ENCODE measurements at regions not wholly inside any gene's neighbourhood (a gene's known extent, or its start where the extent isn't known, plus 50 kb on each side); places are given as distances from the start of the nearest gene placed in this dataset.

- CTCF ChIA-PET: no interaction called here
- no TSS peak for BruUV-seq (replicated peaks)
Measured at GRCh38 chr7:30224511-30225062, 59.8 kb upstream of the ZNRF2 start.

GRCh38 chr7:30225863-30226613 lies 58.4 kb upstream of the ZNRF2 start:
- H3K9me3 Mint-ChIP-seq (ENCODE audit: unreplicated experiment): no peaks in the 10 kb centered on the region
- no peak for TF ChIP-seq CTCF (IDR thresholded peaks at IDR 0.05; ENCODE audit: insufficient read depth in 1 of 2, low read depth in 1 of 2, low read length in 1 of 2, severe bottlenecking in 1 of 2, unreplicated experiment in 1 of 2)
- H3K27me3 Mint-ChIP-seq (ENCODE audit: insufficient read depth, unreplicated experiment): peaks cover 3% of the 10 kb centered on the region
- Histone ChIP-seq H3K9me3 (no peaks in the 10 kb centered on the region), H3K4me1 (0 out of 2 replicates have a peak, but pooled peaks cover 5% of the 10 kb centered on the region), H3K36me3 (ENCODE audit: control insufficient read depth, insufficient read depth, low read length) (no peaks in the 10 kb centered on the region), H3K4me3 (ENCODE audit: low read depth, low read length) (no peak overlapping the region), H3K27me3 (replicated peaks; ENCODE audit: control insufficient read depth, insufficient read depth, low read length) (no peaks in the 10 kb centered on the region; the same call in 1 of the 2 replicates)
- H3K36me3 Mint-ChIP-seq (ENCODE audit: insufficient read depth, unreplicated experiment): no peaks in the 10 kb centered on the region
- no peak for DNase-seq
- intact Hi-C loops (cut with micrococcal nuclease; ENCODE audit: unreplicated experiment): loop anchor here (1.0 to 10.0 kb wide), 5 partner anchors 51 to 338 kb away; partner anchors contain the start of gene ZNRF2
- CTCF ChIA-PET: interaction anchor here (0.5 kb wide), 1 partner anchor 329 kb away, joined by 3 read pairs; no protein-coding TSS in a partner anchor
- BruUV-seq (replicated peaks): no TSS peak
- H3K4me1 Mint-ChIP-seq (ENCODE audit: low read depth, unreplicated experiment): peaks cover 15% of the 10 kb centered on the region
- POLR2A ChIA-PET: no interaction called here
- H3K4me3 Mint-ChIP-seq (ENCODE audit: unreplicated experiment): no peak overlapping the region
- no peak overlapping the region for H3K27ac Mint-ChIP-seq (ENCODE audit: unreplicated experiment)

More at GRCh38 chr7:30224511-30225062, 59.8 kb upstream of the ZNRF2 start:
- Mint-ChIP-seq H3K9me3 (ENCODE audit: unreplicated experiment) (peaks cover 7% of the 10 kb centered on the region), H3K27ac (ENCODE audit: unreplicated experiment) (no peak overlapping the region), H3K4me1 (ENCODE audit: low read depth, unreplicated experiment) (peaks cover 15% of the 10 kb centered on the region), H3K36me3 (ENCODE audit: insufficient read depth, unreplicated experiment) (no peaks in the 10 kb centered on the region), H3K27me3 (ENCODE audit: insufficient read depth, unreplicated experiment) (peaks cover 3% of the 10 kb centered on the region), H3K4me3 (ENCODE audit: unreplicated experiment) (no peak overlapping the region)
- POLR2A ChIA-PET: no interaction called here
- intact Hi-C loops (cut with micrococcal nuclease; ENCODE audit: unreplicated experiment): loop anchor here (10.0 kb wide), 1 partner anchor 190 kb away; no protein-coding TSS in a partner anchor
- 0 out of 2 replicates have a peak, but pooled peaks cover 5% of the 10 kb centered on the region for H3K4me1 ChIP-seq
- no peaks in the 10 kb centered on the region for H3K9me3 ChIP-seq
- no peak for TF ChIP-seq CTCF (IDR thresholded peaks at IDR 0.05; ENCODE audit: insufficient read depth in 1 of 2, low read depth in 1 of 2, low read length in 1 of 2, severe bottlenecking in 1 of 2, unreplicated experiment in 1 of 2)
- H3K36me3 ChIP-seq (ENCODE audit: control insufficient read depth, insufficient read depth, low read length): no peaks in the 10 kb centered on the region
- H3K4me3 ChIP-seq (ENCODE audit: low read depth, low read length): no peak overlapping the region
- no peak for DNase-seq
- H3K27me3 ChIP-seq (replicated peaks; ENCODE audit: control insufficient read depth, insufficient read depth, low read length): no peaks in the 10 kb centered on the region

GRCh38 chr7:30226614-30227268 lies 57.7 kb upstream of the ZNRF2 start:
- no TSS peak for BruUV-seq (replicated peaks)
- 0 out of 2 replicates have a peak, but pooled peaks cover 5% of the 10 kb centered on the region for H3K4me1 ChIP-seq
- peaks cover 15% of the 10 kb centered on the region for H3K4me1 Mint-ChIP-seq (ENCODE audit: low read depth, unreplicated experiment)
- ChIA-PET POLR2A (no interaction called here), CTCF (interaction anchor here (0.5 kb wide), 1 partner anchor 328 kb away, joined by 3 read pairs; no protein-coding TSS in a partner anchor)
- H3K4me3 ChIP-seq (ENCODE audit: low read depth, low read length): no peak overlapping the region
- H3K9me3 Mint-ChIP-seq (ENCODE audit: unreplicated experiment): no peaks in the 10 kb centered on the region
- peak; percentile 75 to 81 for DNase-seq
- intact Hi-C loops (cut with micrococcal nuclease; ENCODE audit: unreplicated experiment): loop anchor here (1.0 to 10.0 kb wide), 5 partner anchors 50 to 338 kb away; partner anchors contain the start of gene ZNRF2
- no peaks in the 10 kb centered on the region for H3K36me3 ChIP-seq (ENCODE audit: control insufficient read depth, insufficient read depth, low read length)
- H3K27me3 Mint-ChIP-seq (ENCODE audit: insufficient read depth, unreplicated experiment): peaks cover 3% of the 10 kb centered on the region
- no peaks in the 10 kb centered on the region for H3K36me3 Mint-ChIP-seq (ENCODE audit: insufficient read depth, unreplicated experiment)
- H3K4me3 Mint-ChIP-seq (ENCODE audit: unreplicated experiment): no peak overlapping the region
- H3K27me3 ChIP-seq (replicated peaks; ENCODE audit: control insufficient read depth, insufficient read depth, low read length): no peaks in the 10 kb centered on the region; the same call in 1 of the 2 replicates
- H3K9me3 ChIP-seq: no peaks in the 10 kb centered on the region
- TF ChIP-seq CTCF (IDR thresholded peaks at IDR 0.05; ENCODE audit: insufficient read depth in 1 of 2, low read depth in 1 of 2, low read length in 1 of 2, severe bottlenecking in 1 of 2, unreplicated experiment in 1 of 2): peak; percentile 93 to 98
- no peak overlapping the region for H3K27ac Mint-ChIP-seq (ENCODE audit: unreplicated experiment)
